ENCODE measurements at regions not wholly inside any gene's neighbourhood (a gene's known extent, or its start where the extent isn't known, plus 50 kb on each side); places are given as distances from the start of the nearest gene placed in this dataset.
"Not testable (repeated sequence)": the region's sequence is repeated elsewhere in the genome, so short reads cannot be mapped to it uniquely, and the experiment has no call there.

GRCh38 chr6:4354181-4354580, 218.8 kb upstream of the ECI2 start:
- no peak for DNase-seq (ENCODE audit: low read depth in 3 of 3)

- no peak for DNase-seq (ENCODE audit: low read depth in 3 of 3)
These were observed 217.4 kb upstream of the ECI2 start for GRCh38 chr6:4352731-4353130.

- no peak for DNase-seq (ENCODE audit: low read depth in 3 of 3)
These were observed 216.9 kb upstream of the ECI2 start for GRCh38 chr6:4352322-4352669.

GRCh38 chr6:4351520-4352321, 216.3 kb upstream of the ECI2 start:
- DNase-seq (ENCODE audit: low read depth in 3 of 3), result no peak

- no peak for DNase-seq (ENCODE audit: low read depth in 3 of 3)
These were observed 215.5 kb upstream of the ECI2 start for GRCh38 chr6:4350567-4351519.

GRCh38 chr6:4349931-4350330, 214.6 kb upstream of the ECI2 start:
- DNase-seq (ENCODE audit: low read depth in 3 of 3), result no peak

- DNase-seq (ENCODE audit: low read depth in 3 of 3), result no peak
These were observed 213.9 kb upstream of the ECI2 start for GRCh38 chr6:4349323-4349722.

- DNase-seq (ENCODE audit: low read depth in 3 of 3), result no peak
These were observed 213.2 kb upstream of the ECI2 start for GRCh38 chr6:4348462-4349112.

- no peak for DNase-seq (ENCODE audit: low read depth in 3 of 3)
These were observed 212.5 kb upstream of the ECI2 start for GRCh38 chr6:4347877-4348276.

GRCh38 chr6:4346659-4347333, 211.4 kb upstream of the ECI2 start:
- DNase-seq (ENCODE audit: low read depth in 3 of 3), result no peak

- no peak for DNase-seq (ENCODE audit: low read depth in 3 of 3)
These were observed 210.2 kb upstream of the ECI2 start for GRCh38 chr6:4345543-4345942.

GRCh38 chr6:4344317-4344899, 209.0 kb upstream of the ECI2 start:
- no peak for DNase-seq (ENCODE audit: low read depth in 3 of 3)

GRCh38 chr6:4342407-4343137, 207.2 kb upstream of the ECI2 start:
- no peak for DNase-seq (ENCODE audit: low read depth in 3 of 3)

GRCh38 chr6:4341078-4341797, 205.9 kb upstream of the ECI2 start:
- no peak for DNase-seq (ENCODE audit: low read depth in 3 of 3)

- no peak for DNase-seq (ENCODE audit: low read depth in 3 of 3)
These were observed 205.2 kb upstream of the ECI2 start for GRCh38 chr6:4340544-4340943.

GRCh38 chr6:4338884-4339283, 203.5 kb upstream of the ECI2 start:
- no peak for DNase-seq (ENCODE audit: low read depth in 3 of 3)

GRCh38 chr6:4336778-4337442, 201.5 kb upstream of the ECI2 start:
- no peak for DNase-seq (ENCODE audit: low read depth in 3 of 3)

- DNase-seq (ENCODE audit: low read depth in 3 of 3), result no peak
These were observed 200.7 kb upstream of the ECI2 start for GRCh38 chr6:4336084-4336483.

- not testable (repeated sequence) for DNase-seq (ENCODE audit: low read depth in 3 of 3)
These were observed 198.9 kb upstream of the ECI2 start for GRCh38 chr6:4334158-4334740.
